ENCODE measurements at regions not wholly inside any gene's neighbourhood (a gene's known extent, or its start where the extent isn't known, plus 50 kb on each side); places are given as distances from the start of the nearest gene placed in this dataset.

GRCh38 chr4:71625005-71625404 lies 158.9 kb downstream of the GC start:
- H3K9me3 Mint-ChIP-seq, result peaks cover 33% of the 10 kb centered on the region
- no peak overlapping the region for H3K4me3 Mint-ChIP-seq
- H3K4me1 Mint-ChIP-seq, result no peaks in the 10 kb centered on the region
- no peak for TF ChIP-seq CTCF (IDR thresholded peaks at IDR 0.05; ENCODE audit: unreplicated experiment in 3 of 3)
- H3K36me3 Mint-ChIP-seq (ENCODE audit: low read depth), result no peaks in the 10 kb centered on the region
- H3K27ac Mint-ChIP-seq, result no peak overlapping the region
- H3K27me3 Mint-ChIP-seq (ENCODE audit: low read depth), result no peaks in the 10 kb centered on the region

Data from nephron (organoid).